GM12878 (cell line): ENCODE measurements at regions not wholly inside any gene's neighbourhood (a gene's known extent, or its start where the extent isn't known, plus 50 kb on each side); places are given as distances from the start of the nearest gene placed in this dataset.

ENCODE experiments used
- ATAC-seq: fragments of 200-7000 bp; cut with Tn5 transposase; 3 replicates; pipeline ENCODE4 v1.9.1; 2020; ENCODE audit warnings: mild to moderate bottlenecking, moderate library complexity
- BruUV-seq: library from RNA; stranded (reverse); fragments of 400-500 nt; replicated peaks from 2 replicates; lab custom pipeline; 2021; lab: Mats Ljungman, UMichigan
- CTCF ChIA-PET: fragments of 300-600 bp; sonication (Branson Sonifier 250); formaldehyde crosslinking; extraction: SDS; loops from one replicate; lab custom pipeline; 2021; ENCODE audit warnings: inconsistent platforms; lab: Yijun Ruan, JAX
- POLR2A ChIA-PET: fragments of 350-600 bp; formaldehyde crosslinking; extraction: SDS; loops from one replicate; lab custom pipeline; 2021; ENCODE audit warnings: inconsistent platforms; lab: Charles Lee
- RAD21 ChIA-PET: fragments of 300-600 bp; sonication (Branson Sonifier 250); formaldehyde crosslinking; loops from one replicate; lab custom pipeline; 2023; ENCODE audit warnings: antibody characterized with exemption; ENCODE audit not compliant: unreplicated experiment; lab: Charles Lee
- SMC1A ChIA-PET: fragments of 300-600 bp; sonication (Branson Sonifier 250); formaldehyde crosslinking; loops from one replicate; lab custom pipeline; 2023; ENCODE audit not compliant: unreplicated experiment, uncharacterized antibody; lab: Charles Lee
- DNase-seq: peaks from one replicate; pipeline ENCODE4 v3.0.0-alpha.2; 2011; ENCODE audit warnings: low read depth, low spot score
- FAIRE-seq: peaks from 3 replicates; lab custom pipeline; 2011; peaks lifted over from hg19 to GRCh38; lab: Jason Lieb, UNC
- H2AFZ ChIP-seq: 2 replicates; pipeline ENCODE4 v1.6.0; 2011; ENCODE audit warnings: low read depth, low read length, control low read depth; ENCODE audit not compliant: control insufficient read depth
- H3K27ac ChIP-seq: 2 replicates; pipeline ENCODE4 v1.5.1; 2011; ENCODE audit warnings: control low read depth; ENCODE audit not compliant: control insufficient read depth, insufficient read depth
- H3K27me3 ChIP-seq, 2 experiments: replicated peaks in 1 of 2; 2 replicates each; pipeline versions ENCODE4 v1.6.0 to v1.6.1; 2011; ENCODE audit warnings: low read length in 1 of 2; ENCODE audit not compliant: control insufficient read depth in 2 of 2, insufficient read depth in 2 of 2
- H3K36me3 ChIP-seq, 2 experiments: 2 replicates each; pipeline ENCODE4 v1.5.1; 2011; ENCODE audit warnings: low read length in 1 of 2; ENCODE audit not compliant: control insufficient read depth in 2 of 2, insufficient read depth in 2 of 2
- H3K4me1 ChIP-seq: 2 replicates; pipeline ENCODE4 v1.6.1; 2011; ENCODE audit warnings: mild to moderate bottlenecking, low read length, moderate library complexity, mixed read lengths; ENCODE audit not compliant: control insufficient read depth, insufficient read depth
- H3K4me2 ChIP-seq: 2 replicates; pipeline ENCODE4 v1.6.0; 2011; ENCODE audit warnings: control low read depth; ENCODE audit not compliant: control insufficient read depth, insufficient read depth
- H3K4me3 ChIP-seq: fragments of 200-600 bp; sonication (generic); 2 replicates; pipeline ENCODE4 v1.5.1; 2016
- H3K79me2 ChIP-seq: 2 replicates; pipeline ENCODE4 v1.6.0; 2011; ENCODE audit warnings: low read length; ENCODE audit not compliant: control insufficient read depth, insufficient read depth
- H3K9ac ChIP-seq: 2 replicates; pipeline ENCODE4 v1.8.0; 2011; ENCODE audit warnings: low read length, control low read depth, mixed read lengths; ENCODE audit not compliant: control insufficient read depth, insufficient read depth
- H3K9me3 ChIP-seq: replicated peaks from 3 replicates; pipeline ENCODE4 v1.5.1; 2011; ENCODE audit warnings: mild to moderate bottlenecking, low read length; ENCODE audit not compliant: control insufficient read depth, insufficient read depth
- H4K20me1 ChIP-seq: 2 replicates; pipeline ENCODE4 v1.6.0; 2011; ENCODE audit not compliant: control insufficient read depth, insufficient read depth
- EGR1 ChIP-seq, 2 experiments: IDR thresholded peaks; 1 replicate in 1 of 2; 2 replicates in 1 of 2; pipeline ENCODE4 v1.6.1; 2011 to 2012; ENCODE audit warnings: low read depth in 2 of 2, low read length in 2 of 2, borderline replicate concordance in 1 of 2, mild to moderate bottlenecking in 1 of 2, moderate library complexity in 1 of 2
- IRF5 ChIP-seq: fragments of 450-650 bp; IDR thresholded peaks from 2 replicates; pipeline ENCODE4 v1.6.1; 2017; ENCODE audit warnings: borderline replicate concordance
- JUNB ChIP-seq: IDR thresholded peaks from 2 replicates; pipeline ENCODE4 v1.6.1; 2016; ENCODE audit warnings: antibody characterized with exemption, mild to moderate bottlenecking
- MYC ChIP-seq: IDR thresholded peaks from 2 replicates; pipeline ENCODE4 v1.6.1; 2011; ENCODE audit warnings: mild to moderate bottlenecking, low read length, moderate library complexity, inconsistent platforms; ENCODE audit not compliant: insufficient read depth, insufficient replicate concordance, insufficient read length, severe bottlenecking
- NFIC ChIP-seq: IDR thresholded peaks from 2 replicates; pipeline ENCODE4 v1.6.1; 2012; ENCODE audit warnings: low read depth, mild to moderate bottlenecking, inconsistent platforms, low read length, moderate library complexity
- NFYB ChIP-seq: IDR thresholded peaks from 2 replicates; pipeline ENCODE4 v1.6.1; 2011; ENCODE audit warnings: low read depth, mild to moderate bottlenecking, low read length, improper control_type of control experiment, moderate library complexity; ENCODE audit not compliant: insufficient read depth
- RUNX3 ChIP-seq: IDR thresholded peaks from 2 replicates; pipeline ENCODE4 v1.6.1; 2012; ENCODE audit warnings: low read length, inconsistent platforms
- SMARCA5 ChIP-seq: fragments of 450-650 bp; IDR thresholded peaks from 2 replicates; pipeline ENCODE4 v1.6.1; 2017; ENCODE audit warnings: mild to moderate bottlenecking
- ZBTB33 ChIP-seq: fragments of 450-650 bp; IDR thresholded peaks from 2 replicates; pipeline ENCODE4 v1.6.1; 2017; ENCODE audit warnings: mild to moderate bottlenecking
- WGBS: methylation state at CpG from one replicate; pipeline ENCODE4 v1.1.6; 2016; ENCODE audit warnings: low lambda C conversion rate; ENCODE audit not compliant: insufficient replicate concordance, insufficient coverage; ENCODE audit errors: missing lambda C conversion rate; 5-methylcytosine and 5-hydroxymethylcytosine counted together
- in situ Hi-C: fragments of 300-500 bp; cut with MboI; formaldehyde crosslinking; loops from 9 replicates; pipeline ENCODE4 v1.14.3; 2018; ENCODE audit warnings: mixed read lengths
- intact Hi-C: fragments of 100-400 bp; cut with micrococcal nuclease; formaldehyde crosslinking; loops from one replicate; pipeline ENCODE4 v1.14.2; 2022; ENCODE audit not compliant: unreplicated experiment
- TF ChIP-seq, protein P1 (sequence below): fragments of 150-350 bp; IDR thresholded peaks from 2 replicates; pipeline ENCODE4 v1.6.1; 2014; ENCODE audit warnings: mild to moderate bottlenecking, low read depth, low read length
- TF ChIP-seq, protein P2 (sequence below): fragments of 450-650 bp; IDR thresholded peaks from 2 replicates; pipeline ENCODE4 v1.6.1; 2018; ENCODE audit warnings: mild to moderate bottlenecking, low read depth, moderate library complexity; ENCODE audit not compliant: partially characterized antibody
- TF ChIP-seq, protein P3 (sequence below): fragments of 450-650 bp; IDR thresholded peaks from 2 replicates; pipeline ENCODE4 v1.6.1; 2018; ENCODE audit warnings: borderline replicate concordance, mild to moderate bottlenecking; ENCODE audit not compliant: partially characterized antibody

GRCh38 chr6:113171882-113172281 is 685.3 kb upstream of the MARCKS start (continued):
- no peak for TF ChIP-seq ZBTB33
- TF ChIP-seq, all 136 proteins: peak for 0

DNA sequence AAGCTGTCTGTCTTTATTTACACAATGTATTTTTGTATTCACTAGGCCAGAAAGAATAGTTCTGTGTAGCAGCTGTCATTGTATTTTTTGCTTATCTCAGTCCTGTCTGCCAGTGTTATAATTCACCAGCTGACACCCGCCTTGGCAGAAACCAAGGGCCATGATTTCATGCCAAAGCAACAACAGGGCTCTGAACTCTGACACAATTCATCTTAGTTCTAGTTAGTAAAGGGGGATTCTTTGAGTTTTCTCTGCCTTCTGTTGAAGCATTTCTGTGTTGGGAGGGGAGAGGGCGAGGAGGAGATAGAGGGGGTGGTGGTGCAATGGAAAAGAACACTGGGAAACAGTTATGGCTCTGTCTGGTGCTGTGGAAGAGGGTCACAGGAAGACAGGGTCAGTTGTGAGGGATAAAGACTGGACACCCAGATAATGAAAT is 684.6 kb upstream of the MARCKS start:
- H3K9ac ChIP-seq, result no peak overlapping the region
- CTCF ChIA-PET, result interaction anchor here (1.4 kb wide), 1 partner anchor 13 kb away, joined by 3 read pairs; no protein-coding TSS in a partner anchor
- no peaks in the 10 kb centered on the region for H3K4me1 ChIP-seq
- in situ Hi-C loops, result no loop called here
- no peak for DNase-seq
- no peaks in the 10 kb centered on the region for H3K9me3 ChIP-seq
- 3% methylated on average over 2 of the region's 2 CpGs for WGBS
- no peak overlapping the region for H3K27ac ChIP-seq
- POLR2A ChIA-PET, result no interaction called here
- no peaks in the 10 kb centered on the region for H3K79me2 ChIP-seq
- intact Hi-C loops, result no loop called here
- H3K27me3 ChIP-seq, result no peaks in the 10 kb centered on the region
- FAIRE-seq, result no peak
- no peak overlapping the region for H3K4me3 ChIP-seq
- no peak for ATAC-seq
- BruUV-seq, result no TSS peak
- RAD21 ChIA-PET, result no interaction called here
- no peak overlapping the region for H3K4me2 ChIP-seq
- SMC1A ChIA-PET, result interaction anchor here (2.2 kb wide), 1 partner anchor 17 kb away, joined by 5 read pairs; no protein-coding TSS in a partner anchor
- H2AFZ ChIP-seq, result no peak overlapping the region
- H4K20me1 ChIP-seq, result no peaks in the 10 kb centered on the region
- no peaks in the 10 kb centered on the region for H3K36me3 ChIP-seq
- no peak for TF ChIP-seq SMARCA5
- no peak for TF ChIP-seq EGR1 (IDR thresholded peaks at IDR 0.05; ENCODE audit: borderline replicate concordance in 1 of 2, low read depth in 2 of 2, low read length in 2 of 2)
- TF ChIP-seq, protein P1, sequence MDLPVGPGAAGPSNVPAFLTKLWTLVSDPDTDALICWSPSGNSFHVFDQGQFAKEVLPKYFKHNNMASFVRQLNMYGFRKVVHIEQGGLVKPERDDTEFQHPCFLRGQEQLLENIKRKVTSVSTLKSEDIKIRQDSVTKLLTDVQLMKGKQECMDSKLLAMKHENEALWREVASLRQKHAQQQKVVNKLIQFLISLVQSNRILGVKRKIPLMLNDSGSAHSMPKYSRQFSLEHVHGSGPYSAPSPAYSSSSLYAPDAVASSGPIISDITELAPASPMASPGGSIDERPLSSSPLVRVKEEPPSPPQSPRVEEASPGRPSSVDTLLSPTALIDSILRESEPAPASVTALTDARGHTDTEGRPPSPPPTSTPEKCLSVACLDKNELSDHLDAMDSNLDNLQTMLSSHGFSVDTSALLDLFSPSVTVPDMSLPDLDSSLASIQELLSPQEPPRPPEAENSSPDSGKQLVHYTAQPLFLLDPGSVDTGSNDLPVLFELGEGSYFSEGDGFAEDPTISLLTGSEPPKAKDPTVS, result no peak
- TF ChIP-seq, protein P2, sequence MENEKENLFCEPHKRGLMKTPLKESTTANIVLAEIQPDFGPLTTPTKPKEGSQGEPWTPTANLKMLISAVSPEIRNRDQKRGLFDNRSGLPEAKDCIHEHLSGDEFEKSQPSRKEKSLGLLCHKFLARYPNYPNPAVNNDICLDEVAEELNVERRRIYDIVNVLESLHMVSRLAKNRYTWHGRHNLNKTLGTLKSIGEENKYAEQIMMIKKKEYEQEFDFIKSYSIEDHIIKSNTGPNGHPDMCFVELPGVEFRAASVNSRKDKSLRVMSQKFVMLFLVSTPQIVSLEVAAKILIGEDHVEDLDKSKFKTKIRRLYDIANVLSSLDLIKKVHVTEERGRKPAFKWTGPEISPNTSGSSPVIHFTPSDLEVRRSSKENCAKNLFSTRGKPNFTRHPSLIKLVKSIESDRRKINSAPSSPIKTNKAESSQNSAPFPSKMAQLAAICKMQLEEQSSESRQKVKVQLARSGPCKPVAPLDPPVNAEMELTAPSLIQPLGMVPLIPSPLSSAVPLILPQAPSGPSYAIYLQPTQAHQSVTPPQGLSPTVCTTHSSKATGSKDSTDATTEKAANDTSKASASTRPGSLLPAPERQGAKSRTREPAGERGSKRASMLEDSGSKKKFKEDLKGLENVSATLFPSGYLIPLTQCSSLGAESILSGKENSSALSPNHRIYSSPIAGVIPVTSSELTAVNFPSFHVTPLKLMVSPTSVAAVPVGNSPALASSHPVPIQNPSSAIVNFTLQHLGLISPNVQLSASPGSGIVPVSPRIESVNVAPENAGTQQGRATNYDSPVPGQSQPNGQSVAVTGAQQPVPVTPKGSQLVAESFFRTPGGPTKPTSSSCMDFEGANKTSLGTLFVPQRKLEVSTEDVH, result no peak
- TF ChIP-seq NFYB, result no peak
- no peak for TF ChIP-seq IRF5
- no peak for TF ChIP-seq JUNB
- TF ChIP-seq, protein P3, sequence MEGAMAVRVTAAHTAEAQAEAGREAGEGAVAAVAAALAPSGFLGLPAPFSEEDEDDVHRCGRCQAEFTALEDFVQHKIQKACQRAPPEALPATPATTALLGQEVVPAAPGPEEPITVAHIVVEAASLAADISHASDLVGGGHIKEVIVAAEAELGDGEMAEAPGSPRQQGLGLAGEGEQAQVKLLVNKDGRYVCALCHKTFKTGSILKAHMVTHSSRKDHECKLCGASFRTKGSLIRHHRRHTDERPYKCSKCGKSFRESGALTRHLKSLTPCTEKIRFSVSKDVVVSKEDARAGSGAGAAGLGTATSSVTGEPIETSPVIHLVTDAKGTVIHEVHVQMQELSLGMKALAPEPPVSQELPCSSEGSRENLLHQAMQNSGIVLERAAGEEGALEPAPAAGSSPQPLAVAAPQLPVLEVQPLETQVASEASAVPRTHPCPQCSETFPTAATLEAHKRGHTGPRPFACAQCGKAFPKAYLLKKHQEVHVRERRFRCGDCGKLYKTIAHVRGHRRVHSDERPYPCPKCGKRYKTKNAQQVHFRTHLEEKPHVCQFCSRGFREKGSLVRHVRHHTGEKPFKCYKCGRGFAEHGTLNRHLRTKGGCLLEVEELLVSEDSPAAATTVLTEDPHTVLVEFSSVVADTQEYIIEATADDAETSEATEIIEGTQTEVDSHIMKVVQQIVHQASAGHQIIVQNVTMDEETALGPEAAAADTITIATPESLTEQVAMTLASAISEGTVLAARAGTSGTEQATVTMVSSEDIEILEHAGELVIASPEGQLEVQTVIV, result no peak
- no peak for TF ChIP-seq NFIC
- no peak for TF ChIP-seq RUNX3
- no peak for TF ChIP-seq MYC
